ENCODE measurements at regions not wholly inside any gene's neighbourhood (a gene's known extent, or its start where the extent isn't known, plus 50 kb on each side); places are given as distances from the start of the nearest gene placed in this dataset.

GRCh38 chr3:184635774-184636173, 74.2 kb downstream of the EPHB3 start:
- WGBS (ENCODE audit: low lambda C conversion rate, missing lambda C conversion rate) = 83% methylated on average over 10 of the region's 13 CpGs
- no peak overlapping the region for H3K4me2 ChIP-seq
- no peaks in the 10 kb centered on the region for H3K79me2 ChIP-seq
- no peaks in the 10 kb centered on the region for H4K20me1 ChIP-seq (ENCODE audit: insufficient read depth, poor library complexity, severe bottlenecking)
- H3K4me3 ChIP-seq = no peak overlapping the region
- no peaks in the 10 kb centered on the region for H3K9me2 ChIP-seq (replicated peaks; ENCODE audit: insufficient read depth)
- no peak for DNase-seq (ENCODE audit: low spot score)
- H3K27me3 ChIP-seq = no peaks in the 10 kb centered on the region
- peaks cover 42% of the 10 kb centered on the region for H3K4me1 ChIP-seq (ENCODE audit: insufficient read depth)
- H3K9me3 ChIP-seq (ENCODE audit: low read depth) = no peaks in the 10 kb centered on the region
- H3K27ac ChIP-seq = peak overlapping the region; percentile 22
- no peak overlapping the region for H2AFZ ChIP-seq
- TF ChIP-seq CTCF (IDR thresholded peaks at IDR 0.05; ENCODE audit: poor library complexity) (no peak), EZH2phosphoT487 (IDR thresholded peaks at IDR 0.05; ENCODE audit: low read depth, severe bottlenecking, unreplicated experiment) (no peak), EZH2 (IDR thresholded peaks at IDR 0.05; ENCODE audit: borderline replicate concordance) (no peak)
- no peaks in the 10 kb centered on the region for H3K36me3 ChIP-seq (replicated peaks; ENCODE audit: insufficient read depth, low read depth)

GRCh38 chr3:184635126-184635525, 73.5 kb downstream of the EPHB3 start:
- Histone ChIP-seq H3K27me3 (no peaks in the 10 kb centered on the region), H2AFZ (no peak overlapping the region), H3K79me2 (no peaks in the 10 kb centered on the region), H4K20me1 (ENCODE audit: insufficient read depth, poor library complexity, severe bottlenecking) (no peaks in the 10 kb centered on the region), H3K4me2 (no peak overlapping the region), H3K9me3 (ENCODE audit: low read depth) (no peaks in the 10 kb centered on the region), H3K27ac (peak overlapping the region; percentile 22), H3K4me1 (ENCODE audit: insufficient read depth) (peaks cover 42% of the 10 kb centered on the region), H3K9me2 (replicated peaks; ENCODE audit: insufficient read depth) (no peaks in the 10 kb centered on the region), H3K36me3 (replicated peaks; ENCODE audit: insufficient read depth, low read depth) (no peaks in the 10 kb centered on the region), H3K4me3 (no peak overlapping the region)
- DNase-seq (ENCODE audit: low spot score) = no peak
- no peak for TF ChIP-seq CTCF (IDR thresholded peaks at IDR 0.05; ENCODE audit: poor library complexity)
- no peak for TF ChIP-seq EZH2 (IDR thresholded peaks at IDR 0.05; ENCODE audit: borderline replicate concordance)
- TF ChIP-seq EZH2phosphoT487 (IDR thresholded peaks at IDR 0.05; ENCODE audit: low read depth, severe bottlenecking, unreplicated experiment) = no peak
- WGBS (ENCODE audit: low lambda C conversion rate, missing lambda C conversion rate) = 56% methylated on average over 8 of the region's 8 CpGs

GRCh38 chr3:184633237-184633579, 71.6 kb downstream of the EPHB3 start:
- Histone ChIP-seq H3K9me3 (ENCODE audit: low read depth) (no peaks in the 10 kb centered on the region), H3K27me3 (no peaks in the 10 kb centered on the region), H3K4me2 (no peak overlapping the region), H3K36me3 (replicated peaks; ENCODE audit: insufficient read depth, low read depth) (no peaks in the 10 kb centered on the region), H2AFZ (no peak overlapping the region), H3K9me2 (replicated peaks; ENCODE audit: insufficient read depth) (no peaks in the 10 kb centered on the region), H3K4me1 (ENCODE audit: insufficient read depth) (peaks cover 42% of the 10 kb centered on the region), H4K20me1 (ENCODE audit: insufficient read depth, poor library complexity, severe bottlenecking) (no peaks in the 10 kb centered on the region), H3K79me2 (no peaks in the 10 kb centered on the region), H3K27ac (no peak overlapping the region), H3K4me3 (no peak overlapping the region)
- DNase-seq (ENCODE audit: low spot score) = no peak
- no peak for TF ChIP-seq EZH2 (IDR thresholded peaks at IDR 0.05; ENCODE audit: borderline replicate concordance)
- TF ChIP-seq EZH2phosphoT487 (IDR thresholded peaks at IDR 0.05; ENCODE audit: low read depth, severe bottlenecking, unreplicated experiment) = no peak
- no peak for TF ChIP-seq CTCF (IDR thresholded peaks at IDR 0.05; ENCODE audit: poor library complexity)
- 62% methylated on average over 5 of the region's 5 CpGs for WGBS (ENCODE audit: low lambda C conversion rate, missing lambda C conversion rate)
